HepG2 (cell line): ENCODE measurements at regions not wholly inside any gene's neighbourhood (a gene's known extent, or its start where the extent isn't known, plus 50 kb on each side); places are given as distances from the start of the nearest gene placed in this dataset.
A peak's percentile ranks its signal among the peaks of the same experiment; 100 is the strongest.

Source experiments
- ATAC-seq: fragments of 200-7000 bp; cut with Tn5 transposase; 3 replicates; pipeline ENCODE4 v1.9.1; 2020; ENCODE audit warnings: mild to moderate bottlenecking, moderate library complexity
- BruUV-seq: library from RNA; stranded (reverse); fragments of 400-500 nt; replicated peaks from 2 replicates; lab custom pipeline; 2021; lab: Mats Ljungman, UMichigan
- CTCF ChIA-PET: fragments of 300-600 bp; formaldehyde crosslinking; extraction: SDS; loops from one replicate; lab custom pipeline; 2021; ENCODE audit warnings: low total read pairs, inconsistent platforms, low intra/inter-chr PET ratio; lab: Yijun Ruan, JAX
- POLR2A ChIA-PET: fragments of 350-600 bp; sonication (Branson Sonifier 250); formaldehyde crosslinking; loops from one replicate; lab custom pipeline; 2020; ENCODE audit warnings: antibody characterized with exemption, inconsistent platforms; lab: Yijun Ruan, JAX
- DNase-seq: peaks from one replicate; pipeline ENCODE4 v3.0.0-alpha.2; 2015; ENCODE audit warnings: low spot score
- FAIRE-seq: peaks from 3 replicates; lab custom pipeline; 2011; peaks lifted over from hg19 to GRCh38; lab: Jason Lieb, UNC
- H2AFZ ChIP-seq: one replicate; pipeline ENCODE4 v1.6.1; 2011; ENCODE audit warnings: low read length, inconsistent platforms
- H3K27ac ChIP-seq: fragments of 300-600 bp; 3 replicates; pipeline ENCODE4 v1.8.0; 2011; ENCODE audit warnings: mixed run types, mild to moderate bottlenecking, mixed read lengths, low read length, inconsistent platforms; ENCODE audit not compliant: insufficient read depth; ENCODE audit errors: extremely low read length
- H3K27me3 ChIP-seq, 2 experiments: fragments of 200-600 bp in 1 of 2; 2 replicates in 1 of 2; 3 replicates in 1 of 2; pipeline versions ENCODE4 v1.6.0 to v1.8.0; 2011; ENCODE audit warnings: low read length in 2 of 2, mild to moderate bottlenecking in 2 of 2, moderate library complexity in 2 of 2, inconsistent platforms in 1 of 2; ENCODE audit not compliant: insufficient read depth in 2 of 2, control insufficient read depth in 1 of 2
- H3K36me3 ChIP-seq, 2 experiments: fragments of 200-600 bp in 1 of 2; replicated peaks in 1 of 2; 2 replicates in 1 of 2; 3 replicates in 1 of 2; pipeline versions ENCODE4 v1.5.1 to v1.8.0; 2011; ENCODE audit warnings: low read length in 2 of 2, inconsistent platforms in 1 of 2; ENCODE audit not compliant: insufficient read depth in 2 of 2, control insufficient read depth in 1 of 2
- H3K4me1 ChIP-seq: 2 replicates; pipeline ENCODE4 v1.5.1; 2012; ENCODE audit warnings: low read length, inconsistent platforms; ENCODE audit not compliant: insufficient read depth
- H3K4me2 ChIP-seq: 2 replicates; pipeline ENCODE4 v1.6.0; 2011; ENCODE audit warnings: low read depth, low read length, inconsistent platforms
- H3K4me3 ChIP-seq, 3 experiments: fragments of 200-600 bp in 1 of 3; sonication (generic), shearing (Covaris generic) in 1 of 3; replicated peaks in 1 of 3; 2 replicates each; pipeline ENCODE4 v1.5.1; 2011 to 2016; ENCODE audit warnings: low read length in 3 of 3, inconsistent platforms in 2 of 3, low read depth in 2 of 3, mild to moderate bottlenecking in 2 of 3, control low read depth in 1 of 3, mixed read lengths in 1 of 3; ENCODE audit not compliant: insufficient read depth in 1 of 3
- H3K79me2 ChIP-seq: one replicate; pipeline ENCODE4 v1.6.1; 2011; ENCODE audit warnings: low read length, inconsistent platforms; ENCODE audit not compliant: insufficient read depth
- H3K9ac ChIP-seq: 2 replicates; pipeline ENCODE4 v1.6.0; 2011; ENCODE audit warnings: mild to moderate bottlenecking, low read depth, low read length, inconsistent platforms; ENCODE audit not compliant: insufficient read depth
- H3K9me3 ChIP-seq: 2 replicates; pipeline ENCODE4 v1.5.1; 2012; ENCODE audit warnings: mild to moderate bottlenecking, low read length
- H4K20me1 ChIP-seq: 2 replicates; pipeline ENCODE4 v1.6.0; 2011; ENCODE audit warnings: inconsistent platforms, mild to moderate bottlenecking, low read length, moderate library complexity; ENCODE audit not compliant: insufficient read depth
- MLXIP ChIP-seq: sonication (generic); formaldehyde crosslinking; IDR thresholded peaks from 2 replicates; pipeline ENCODE4 v1.9.0; 2021; ENCODE audit warnings: missing genetic modification reagents, borderline replicate concordance
- MTERF4 ChIP-seq: sonication (generic); formaldehyde crosslinking; IDR thresholded peaks from 2 replicates; pipeline ENCODE4 v1.8.0; 2023; ENCODE audit warnings: mild to moderate bottlenecking, missing genetic modification reagents
- ONECUT2 ChIP-seq: sonication (generic); formaldehyde crosslinking; IDR thresholded peaks from 2 replicates; pipeline ENCODE4 v1.4.0; 2020; ENCODE audit warnings: missing genetic modification reagents
- PRDM10 ChIP-seq: sonication (generic); formaldehyde crosslinking; IDR thresholded peaks from 2 replicates; pipeline ENCODE4 v1.4.0; 2020; ENCODE audit warnings: low read depth, missing genetic modification reagents
- PRPF4 ChIP-seq: fragments of 200-400 bp; formaldehyde crosslinking; IDR thresholded peaks from 2 replicates; pipeline ENCODE4 v1.6.1; 2016; ENCODE audit warnings: low read length, low read depth; ENCODE audit not compliant: poor library complexity, severe bottlenecking
- RNF2 ChIP-seq: fragments of 450-650 bp; conservative IDR thresholded peaks from 2 replicates; pipeline ENCODE4 v1.6.1; 2016; ENCODE audit warnings: low read depth
- SMAD1 ChIP-seq: sonication (generic); formaldehyde crosslinking; IDR thresholded peaks from 2 replicates; pipeline ENCODE4 v1.4.0; 2020; ENCODE audit warnings: missing genetic modification reagents, low read depth, mild to moderate bottlenecking, borderline replicate concordance
- SRF ChIP-seq: IDR thresholded peaks from 2 replicates; pipeline ENCODE4 v1.6.1; 2011; ENCODE audit warnings: mild to moderate bottlenecking, low read depth, low read length, moderate library complexity
- ZBTB38 ChIP-seq: sonication (generic); formaldehyde crosslinking; IDR thresholded peaks from 2 replicates; pipeline ENCODE4 v1.5.1; 2020; ENCODE audit warnings: mild to moderate bottlenecking, missing genetic modification reagents
- ZNF274 ChIP-seq: sonication (generic); formaldehyde crosslinking; IDR thresholded peaks from 2 replicates; pipeline ENCODE4 v1.5.1; 2020; ENCODE audit warnings: mild to moderate bottlenecking, missing genetic modification reagents
- WGBS: methylation state at CpG from one replicate; pipeline ENCODE4 v1.1.6; 2017; ENCODE audit warnings: low lambda C conversion rate; 5-methylcytosine and 5-hydroxymethylcytosine counted together
- in situ Hi-C: cut with HindIII; loops from 2 replicates; pipeline ENCODE4 v1.10.0; 2017; ENCODE audit warnings: low pct_unique_long_range_greater_than_20kb; ENCODE audit not compliant: extremely low pct_ligation_motif_present
- intact Hi-C: fragments of 100-400 bp; cut with micrococcal nuclease; formaldehyde crosslinking; loops from one replicate; pipeline ENCODE4 v1.10.0; 2022; ENCODE audit not compliant: unreplicated experiment

DNA sequence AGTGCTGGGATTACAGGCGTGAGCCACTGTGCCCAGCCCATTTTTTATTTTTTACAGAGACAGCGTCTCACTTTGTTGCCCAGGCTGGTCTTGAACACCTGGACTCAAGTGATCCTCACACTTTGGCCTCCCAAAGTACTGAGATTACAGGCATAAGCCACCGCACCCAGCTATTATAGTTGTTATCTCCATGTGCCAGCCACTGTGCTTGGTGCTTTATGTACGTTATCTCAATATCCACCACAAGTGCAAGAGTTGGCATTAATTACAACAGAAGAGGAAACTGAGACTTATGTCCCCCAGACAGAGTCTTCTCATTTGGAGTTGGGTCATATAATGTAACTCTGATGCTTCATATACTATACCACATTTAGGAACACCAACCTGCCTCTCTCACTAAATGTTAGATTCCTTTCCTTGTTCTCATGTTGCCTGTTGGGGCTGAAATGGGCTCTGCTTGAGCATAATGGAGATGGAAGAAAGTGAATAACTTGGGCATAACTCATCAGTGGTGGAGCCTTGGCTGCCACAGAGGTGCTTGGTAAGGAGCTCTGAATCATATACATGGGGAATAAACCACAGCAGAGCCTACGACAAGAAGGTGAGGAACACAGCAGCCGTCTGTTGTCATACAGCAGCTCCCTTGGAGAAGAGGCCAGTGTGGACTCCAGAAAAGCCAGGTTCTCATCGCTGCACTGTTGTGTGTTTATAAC, 84.3 kb downstream of the SPRY1 start:
- no peaks in the 10 kb centered on the region for H3K79me2 ChIP-seq
- ChIA-PET POLR2A (interaction anchor here (1.0 to 4.8 kb wide), 6 partner anchors 24 to 84 kb away, joined by 3 to 56 read pairs (median 14); no protein-coding TSS in a partner anchor), CTCF (no interaction called here)
- no peak for ATAC-seq
- 82% methylated on average over 7 of the region's 7 CpGs for WGBS
- peak overlapping the region; percentile 10 for H3K27ac ChIP-seq
- H2AFZ ChIP-seq, result no peak overlapping the region
- in situ Hi-C loops (no loop called here), intact Hi-C loops (no loop called here)
- H3K36me3 ChIP-seq, result no peaks in the 10 kb centered on the region
- no peaks in the 10 kb centered on the region for H4K20me1 ChIP-seq
- peaks cover 87% of the 10 kb centered on the region for H3K4me1 ChIP-seq
- no peak overlapping the region for H3K9ac ChIP-seq
- no TSS peak for BruUV-seq
- no peak overlapping the region for H3K4me3 ChIP-seq
- no peaks in the 10 kb centered on the region for H3K27me3 ChIP-seq
- no peak overlapping the region for H3K4me2 ChIP-seq
- no peak for TF ChIP-seq SRF
- TF ChIP-seq ONECUT2 (CRISPR knock-in tag), result no peak
- no peak for TF ChIP-seq SMAD1 (CRISPR knock-in tag)
- no peak for TF ChIP-seq RNF2
- no peak for TF ChIP-seq ZNF274
- TF ChIP-seq ZBTB38, result no peak
- no peaks in the 10 kb centered on the region for H3K9me3 ChIP-seq
- DNase-seq, result no peak
- FAIRE-seq, result no peak

DNA sequence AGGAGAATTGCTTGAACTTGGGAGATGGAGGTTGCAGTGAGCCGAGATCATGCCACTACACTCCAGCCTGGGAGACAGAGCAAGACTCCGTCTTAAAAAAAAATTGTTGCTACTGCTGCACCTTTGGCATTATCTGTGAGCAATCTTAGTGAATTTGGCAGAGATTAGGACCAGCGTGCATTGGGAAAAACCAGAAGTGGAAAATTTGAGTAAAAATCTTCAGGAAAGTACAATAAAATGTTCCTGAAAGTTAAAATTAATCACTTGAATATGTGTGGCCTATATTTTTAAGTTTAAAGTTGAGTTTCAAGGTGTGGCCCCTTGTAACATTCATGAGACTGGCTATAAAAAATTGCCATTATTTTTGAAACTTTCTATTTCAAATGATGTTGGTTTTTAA, 85.1 kb downstream of the SPRY1 start:
- ATAC-seq (no peak), FAIRE-seq (no peak), DNase-seq (no peak)
- Histone ChIP-seq H4K20me1 (no peaks in the 10 kb centered on the region), H2AFZ (no peak overlapping the region), H3K4me1 (peaks cover 86% of the 10 kb centered on the region), H3K27ac (no peak overlapping the region), H3K36me3 (no peaks in the 10 kb centered on the region), H3K9me3 (no peaks in the 10 kb centered on the region), H3K4me3 (no peak overlapping the region), H3K27me3 (no peaks in the 10 kb centered on the region), H3K9ac (no peak overlapping the region), H3K4me2 (no peak overlapping the region), H3K79me2 (no peaks in the 10 kb centered on the region)
- WGBS, result 98% methylated on average over 3 of the region's 3 CpGs
- intact Hi-C loops (no loop called here), in situ Hi-C loops (no loop called here)
- no TSS peak for BruUV-seq
- POLR2A ChIA-PET, result interaction anchor here (1.0 to 4.8 kb wide), 4 partner anchors 23 to 83 kb away, joined by 4 to 56 read pairs (median 26); no protein-coding TSS in a partner anchor
- CTCF ChIA-PET, result no interaction called here
- TF ChIP-seq PRPF4, result no peak
- TF ChIP-seq MLXIP (CRISPR knock-in tag), result no peak
- no peak for TF ChIP-seq MTERF4 (CRISPR knock-in tag)
- no peak for TF ChIP-seq PRDM10 (CRISPR knock-in tag)
